Subcutaneous abdominal adipose tissue (tissue), 5 donors: ENCODE measurements at regions not wholly inside any gene's neighbourhood (a gene's known extent, or its start where the extent isn't known, plus 50 kb on each side); places are given as distances from the start of the nearest gene placed in this dataset.

Experiments used
- H3K27ac ChIP-seq: one replicate; pipeline ENCODE4 v1.7.0; 2013; ENCODE audit warnings: low read depth, mild to moderate bottlenecking, inconsistent platforms, low read length, moderate library complexity
- H3K27me3 ChIP-seq, 5 donors: one replicate each; pipeline ENCODE4 v1.7.0; 2013; ENCODE audit warnings: low read length in 5 of 5, inconsistent platforms in 1 of 5; ENCODE audit not compliant: control insufficient read depth in 5 of 5, insufficient read depth in 4 of 5
- H3K36me3 ChIP-seq, 5 donors: one replicate each; pipeline ENCODE4 v1.7.0; 2013; ENCODE audit warnings: low read length in 5 of 5; ENCODE audit not compliant: control insufficient read depth in 5 of 5, insufficient read depth in 5 of 5
- H3K4me1 ChIP-seq, 5 donors: one replicate each; pipeline ENCODE4 v1.7.0; 2013; ENCODE audit warnings: low read length in 5 of 5, mild to moderate bottlenecking in 3 of 5, moderate library complexity in 1 of 5; ENCODE audit not compliant: control insufficient read depth in 5 of 5, insufficient read depth in 5 of 5
- H3K4me3 ChIP-seq, 5 donors: one replicate each; pipeline ENCODE4 v1.7.0; 2013; ENCODE audit warnings: low read length in 5 of 5, low read depth in 1 of 5
- H3K9ac ChIP-seq, 5 donors: one replicate each; pipeline ENCODE4 v1.7.0; 2013; ENCODE audit warnings: low read length in 5 of 5, mild to moderate bottlenecking in 4 of 5, moderate library complexity in 3 of 5
- H3K9me3 ChIP-seq, 5 donors: one replicate each; pipeline ENCODE4 v1.7.0; 2013; ENCODE audit warnings: low read length in 5 of 5; ENCODE audit not compliant: control insufficient read depth in 5 of 5
- donor health status: healthy.
- donor health status: healthy.
- donor health status: healthy.
- donor health status: healthy.
- donor health status: healthy.

DNA sequence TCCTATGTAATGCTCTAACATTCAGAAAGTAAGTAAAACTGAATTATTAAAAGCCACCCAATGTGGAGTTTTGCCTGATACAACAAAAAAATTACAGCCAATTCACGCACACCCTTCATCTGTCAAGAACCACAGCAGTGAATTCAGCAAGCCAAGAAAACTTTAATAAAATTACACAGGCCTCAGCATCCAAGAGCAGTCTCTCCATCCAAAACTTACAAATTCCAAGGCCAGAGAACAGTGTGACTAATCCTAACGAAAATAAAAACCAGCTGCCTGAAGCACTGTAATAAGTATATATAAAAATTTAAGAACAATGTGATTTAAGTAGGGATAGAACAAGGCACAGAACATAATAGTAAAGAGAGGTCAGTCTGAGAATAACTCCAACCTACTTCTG lies 54.2 kb downstream of the SIX6 start:
- no peak overlapping the region for H3K4me3 ChIP-seq
- H3K9ac ChIP-seq, result no peak overlapping the region
- H3K27me3 ChIP-seq, result no peaks in the 10 kb centered on the region
- H3K27ac ChIP-seq, result no peak overlapping the region
- no peaks in the 10 kb centered on the region for H3K9me3 ChIP-seq
- H3K4me1 ChIP-seq, result peaks cover 1 to 39% (median 18%) of the 10 kb centered on the region in 5 donors
- H3K36me3 ChIP-seq, result no peaks in the 10 kb centered on the region

DNA sequence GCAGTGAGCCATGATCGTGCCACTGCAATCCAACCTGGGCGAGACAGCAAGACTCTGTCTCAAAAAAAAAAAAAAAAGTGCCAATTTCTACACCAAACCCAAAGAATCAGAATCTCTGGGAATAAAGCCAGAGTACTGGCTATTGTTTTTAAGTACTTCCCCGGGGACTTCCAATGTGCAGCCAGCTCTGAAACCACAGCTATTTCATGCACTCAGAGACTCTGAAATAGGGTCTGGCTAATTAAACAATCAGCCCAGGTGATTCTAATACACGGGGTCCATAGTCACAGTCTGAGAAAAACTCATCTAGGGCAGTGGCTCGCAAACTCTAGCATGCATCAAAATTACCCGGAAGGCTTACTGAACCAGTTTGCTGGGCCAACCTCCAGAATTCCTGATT lies 56.3 kb downstream of the SIX6 start:
- Histone ChIP-seq H3K4me1 (peaks cover 1 to 33% (median 18%) of the 10 kb centered on the region in 5 donors), H3K27ac (no peak overlapping the region), H3K27me3 (no peaks in the 10 kb centered on the region), H3K4me3 (no peak overlapping the region), H3K9me3 (no peaks in the 10 kb centered on the region), H3K9ac (no peak overlapping the region), H3K36me3 (no peaks in the 10 kb centered on the region)

DNA sequence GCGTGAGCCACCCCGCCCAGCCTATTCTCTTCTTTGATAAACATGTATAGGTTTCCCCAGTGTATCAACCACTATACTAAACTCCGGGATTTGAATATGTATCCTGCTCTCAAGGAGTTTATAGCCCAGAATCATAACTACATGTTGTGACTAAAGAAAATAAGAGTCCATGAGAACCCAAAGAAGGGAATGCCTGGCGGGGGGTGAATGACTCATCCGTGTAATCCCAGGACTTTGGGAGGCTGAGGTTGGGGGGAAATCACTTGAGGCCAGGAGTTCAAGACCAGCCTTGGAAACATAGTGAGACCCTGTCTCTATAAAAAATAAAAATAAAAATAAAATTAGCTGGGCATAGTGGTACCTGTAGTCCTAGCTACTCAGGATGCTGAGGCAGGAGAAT lies 57.2 kb downstream of the SIX6 start:
- Histone ChIP-seq H3K27me3 (no peaks in the 10 kb centered on the region), H3K9me3 (no peaks in the 10 kb centered on the region), H3K9ac (no peak overlapping the region), H3K4me3 (no peak overlapping the region), H3K36me3 (no peaks in the 10 kb centered on the region), H3K27ac (no peak overlapping the region), H3K4me1 (peaks cover 1 to 33% (median 18%) of the 10 kb centered on the region in 5 donors)

DNA sequence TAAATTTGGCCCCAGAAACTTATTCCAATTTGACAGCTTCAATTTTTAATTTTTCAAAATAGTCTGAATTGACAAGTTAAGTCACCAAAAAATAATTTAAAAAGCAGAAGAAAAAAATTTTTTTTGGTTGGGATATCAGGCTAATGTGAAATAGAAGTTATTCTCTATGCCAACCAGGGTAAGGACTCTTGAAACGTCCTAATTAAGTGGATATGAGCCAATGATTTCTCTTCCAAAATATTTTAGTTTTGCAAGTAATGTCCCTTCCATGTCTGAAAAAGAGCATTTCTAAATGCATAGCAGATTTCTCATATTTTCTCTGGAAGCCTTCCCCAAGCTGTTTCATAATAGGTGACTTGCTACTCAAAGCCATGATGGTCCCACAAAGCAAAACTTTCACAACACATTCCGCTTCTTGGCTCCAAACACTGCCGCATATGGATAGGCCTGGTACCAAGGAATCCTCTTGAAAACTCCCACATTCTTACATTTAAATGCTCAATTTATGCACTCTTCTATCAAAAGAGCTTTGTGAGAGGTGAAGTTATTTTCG lies 65.1 kb downstream of the SIX6 start:
- Histone ChIP-seq H3K27me3 (no peaks in the 10 kb centered on the region), H3K9me3 (no peaks in the 10 kb centered on the region), H3K4me1 (peaks cover 0 to 28% (median 5%) of the 10 kb centered on the region in 5 donors), H3K36me3 (no peaks in the 10 kb centered on the region), H3K9ac (peak overlapping the region in 1 of 5 donors; percentile 32), H3K27ac (peak overlapping the region; percentile 66), H3K4me3 (no peak overlapping the region)

DNA sequence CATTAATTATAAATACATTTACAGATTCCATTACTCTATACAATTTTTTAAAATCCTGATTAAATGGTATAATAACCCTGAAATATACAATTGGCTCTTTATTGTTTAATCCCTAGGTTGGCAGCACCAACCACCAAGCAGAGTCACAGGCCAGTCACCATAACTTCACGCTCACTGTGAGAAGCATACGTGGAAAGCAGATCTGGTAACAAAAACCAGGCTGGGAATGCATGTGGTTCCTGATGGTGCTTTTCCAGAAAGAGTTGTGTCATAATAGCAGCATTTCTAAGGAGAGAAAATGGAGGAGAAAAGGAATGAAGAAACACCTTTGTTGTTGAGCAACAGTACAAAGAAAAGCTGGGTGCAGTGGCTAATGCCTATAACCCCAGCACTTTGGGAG lies 66.1 kb downstream of the SIX6 start:
- Histone ChIP-seq H3K9me3 (no peaks in the 10 kb centered on the region), H3K36me3 (no peaks in the 10 kb centered on the region), H3K4me1 (peaks cover 0 to 28% (median 5%) of the 10 kb centered on the region in 5 donors), H3K27me3 (no peaks in the 10 kb centered on the region), H3K4me3 (no peak overlapping the region), H3K27ac (no peak overlapping the region), H3K9ac (no peak overlapping the region)

DNA sequence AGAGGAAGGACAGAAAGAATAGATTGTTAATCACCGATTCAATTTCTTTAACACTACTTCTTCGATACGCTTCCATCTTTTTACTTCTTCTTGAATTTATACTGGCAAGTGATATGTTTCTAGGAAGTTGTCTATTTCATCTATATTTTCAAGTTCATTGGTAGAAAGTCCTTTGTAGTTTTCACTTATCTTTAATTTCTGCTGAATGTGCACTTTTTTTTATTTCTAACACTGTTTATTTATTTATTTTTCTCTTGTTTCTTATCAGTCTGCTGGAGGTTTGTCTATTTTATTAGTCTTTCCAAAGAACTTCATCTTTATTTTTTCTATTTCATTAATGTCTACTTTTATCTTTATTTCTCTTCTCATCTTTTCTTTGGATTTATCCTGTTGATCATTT lies 63.6 kb downstream of the SIX1 start:
- H3K36me3 ChIP-seq, result no peaks in the 10 kb centered on the region
- no peaks in the 10 kb centered on the region for H3K9me3 ChIP-seq
- H3K9ac ChIP-seq, result no peak overlapping the region
- H3K27me3 ChIP-seq, result no peaks in the 10 kb centered on the region
- peaks cover 0 to under 1% (median 0%) of the 10 kb centered on the region in 5 donors for H3K4me1 ChIP-seq
- no peak overlapping the region for H3K27ac ChIP-seq
- H3K4me3 ChIP-seq, result no peak overlapping the region

DNA sequence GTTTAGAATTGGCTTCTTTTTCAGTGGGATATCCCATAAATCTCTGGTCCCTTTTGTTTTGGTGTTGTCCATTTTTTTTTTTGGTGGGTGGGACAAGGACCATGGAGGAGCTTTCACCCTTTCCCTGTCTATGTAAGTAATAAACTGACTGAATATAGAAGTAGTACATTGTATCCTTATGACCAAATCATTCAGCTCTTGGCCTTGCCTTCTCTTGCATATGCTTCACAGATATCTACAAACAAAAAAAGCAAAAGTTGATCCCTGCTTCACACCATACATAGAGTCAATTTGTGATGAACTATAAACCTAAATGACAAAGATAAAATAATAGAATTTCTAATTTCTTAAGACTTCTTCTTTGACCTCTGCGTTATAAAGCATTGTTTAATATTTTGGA lies 59.8 kb downstream of the SIX1 start:
- Histone ChIP-seq H3K9ac (no peak overlapping the region), H3K27me3 (no peaks in the 10 kb centered on the region), H3K4me3 (no peak overlapping the region), H3K36me3 (no peaks in the 10 kb centered on the region), H3K27ac (no peak overlapping the region), H3K9me3 (no peaks in the 10 kb centered on the region), H3K4me1 (peaks cover 0 to 7% (median 0%) of the 10 kb centered on the region in 5 donors)

DNA sequence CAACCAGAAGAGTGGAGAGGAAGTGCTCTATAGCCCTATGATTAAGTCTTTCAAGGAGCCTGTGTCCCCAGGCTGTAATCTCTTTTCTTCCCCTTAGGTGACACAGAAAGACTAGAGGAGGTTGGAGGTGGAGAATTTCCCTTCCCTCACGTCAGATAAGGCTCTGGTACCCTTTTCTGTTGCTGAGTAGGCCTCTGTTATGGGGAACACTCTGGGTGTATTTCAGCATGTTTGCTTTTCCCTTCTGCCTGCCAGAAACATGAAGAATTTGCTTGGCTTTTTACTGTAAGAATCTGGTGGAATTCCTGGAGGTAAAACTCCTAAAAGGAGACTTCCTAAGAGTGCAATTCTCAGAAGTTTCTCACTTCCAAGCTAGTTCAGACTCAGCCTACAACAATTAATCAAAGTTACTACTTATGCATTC lies 58.3 kb downstream of the SIX1 start:
- Histone ChIP-seq H3K27me3 (no peaks in the 10 kb centered on the region), H3K4me1 (peaks cover 0 to 7% (median 0%) of the 10 kb centered on the region in 5 donors), H3K36me3 (no peaks in the 10 kb centered on the region), H3K9ac (no peak overlapping the region), H3K4me3 (no peak overlapping the region), H3K9me3 (no peaks in the 10 kb centered on the region), H3K27ac (no peak overlapping the region)
